Astrocyte of the cerebellum (primary cell): ENCODE measurements at regions not wholly inside any gene's neighbourhood (a gene's known extent, or its start where the extent isn't known, plus 50 kb on each side); places are given as distances from the start of the nearest gene placed in this dataset.
A peak's percentile ranks its signal among the peaks of the same experiment; 100 is the strongest.

Source experiments
- DNase-seq: peaks from one replicate; pipeline ENCODE4 v3.0.0-alpha.2; 2011; ENCODE audit warnings: low read depth
- H3K4me3 ChIP-seq: 2 replicates; pipeline ENCODE4 v1.5.1; 2011; ENCODE audit warnings: mild to moderate bottlenecking, low read depth, low read length, moderate library complexity
- in situ Hi-C: cut with HindIII; loops from 2 replicates; pipeline ENCODE4 v1.10.0; 2017; ENCODE audit warnings: low sequenced_read_pairs
- TF ChIP-seq, protein P1 (sequence below): IDR thresholded peaks from 2 replicates; pipeline ENCODE4 v1.5.1; 2012; ENCODE audit warnings: low read length, low read depth, moderate library complexity, mild to moderate bottlenecking; ENCODE audit errors: missing control alignments

GRCh38 chr5:10036136-10036815 lies 213.4 kb downstream of the ATPSCKMT start:
- TF ChIP-seq, protein P1, sequence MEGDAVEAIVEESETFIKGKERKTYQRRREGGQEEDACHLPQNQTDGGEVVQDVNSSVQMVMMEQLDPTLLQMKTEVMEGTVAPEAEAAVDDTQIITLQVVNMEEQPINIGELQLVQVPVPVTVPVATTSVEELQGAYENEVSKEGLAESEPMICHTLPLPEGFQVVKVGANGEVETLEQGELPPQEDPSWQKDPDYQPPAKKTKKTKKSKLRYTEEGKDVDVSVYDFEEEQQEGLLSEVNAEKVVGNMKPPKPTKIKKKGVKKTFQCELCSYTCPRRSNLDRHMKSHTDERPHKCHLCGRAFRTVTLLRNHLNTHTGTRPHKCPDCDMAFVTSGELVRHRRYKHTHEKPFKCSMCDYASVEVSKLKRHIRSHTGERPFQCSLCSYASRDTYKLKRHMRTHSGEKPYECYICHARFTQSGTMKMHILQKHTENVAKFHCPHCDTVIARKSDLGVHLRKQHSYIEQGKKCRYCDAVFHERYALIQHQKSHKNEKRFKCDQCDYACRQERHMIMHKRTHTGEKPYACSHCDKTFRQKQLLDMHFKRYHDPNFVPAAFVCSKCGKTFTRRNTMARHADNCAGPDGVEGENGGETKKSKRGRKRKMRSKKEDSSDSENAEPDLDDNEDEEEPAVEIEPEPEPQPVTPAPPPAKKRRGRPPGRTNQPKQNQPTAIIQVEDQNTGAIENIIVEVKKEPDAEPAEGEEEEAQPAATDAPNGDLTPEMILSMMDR, result no peak
- in situ Hi-C loops, result no loop called here
- peak; percentile 73 for DNase-seq
- no peak overlapping the region for H3K4me3 ChIP-seq

GRCh38 chr5:10034001-10034400 lies 215.7 kb downstream of the ATPSCKMT start:
- DNase-seq, result no peak
- H3K4me3 ChIP-seq, result no peak overlapping the region
- in situ Hi-C loops, result no loop called here
- TF ChIP-seq, protein P1, result no peak

GRCh38 chr5:10031817-10032216 lies 217.9 kb downstream of the ATPSCKMT start:
- TF ChIP-seq, protein P1, result no peak
- in situ Hi-C loops, result no loop called here
- H3K4me3 ChIP-seq, result no peak overlapping the region
- no peak for DNase-seq

DNA sequence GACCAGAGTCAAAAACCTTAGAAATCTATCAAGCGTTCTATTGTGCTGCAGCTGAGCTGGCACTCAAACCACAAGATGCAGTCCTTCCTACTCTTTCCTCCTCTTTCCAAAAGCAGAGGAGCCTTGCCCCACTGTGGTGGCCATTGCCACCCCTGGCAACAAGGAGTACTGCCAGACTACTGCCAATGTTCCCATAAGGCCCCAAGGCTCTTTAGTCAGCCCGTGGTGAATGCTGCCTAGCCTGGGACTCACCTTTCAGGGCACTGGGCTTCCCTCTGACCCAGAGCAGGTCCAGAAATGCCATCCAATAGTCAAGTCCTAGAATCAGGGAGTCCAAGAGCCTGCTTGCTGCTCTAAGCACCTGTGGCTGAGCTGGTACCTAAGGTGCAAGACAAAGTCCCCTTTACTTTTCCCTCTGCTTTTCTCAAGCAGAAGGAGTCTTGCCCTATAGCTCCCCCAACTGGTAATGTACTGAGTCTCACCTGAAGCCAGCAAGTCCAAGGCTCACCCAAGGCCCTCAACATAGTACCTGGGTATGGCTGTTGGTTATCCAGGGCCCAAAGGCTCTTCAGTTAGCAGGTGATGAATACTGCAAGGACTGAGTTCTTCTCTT lies 219.4 kb downstream of the ATPSCKMT start:
- H3K4me3 ChIP-seq, result no peak overlapping the region
- peak; percentile 2 for DNase-seq
- TF ChIP-seq, protein P1, result peak; percentile 26
- in situ Hi-C loops, result no loop called here

DNA sequence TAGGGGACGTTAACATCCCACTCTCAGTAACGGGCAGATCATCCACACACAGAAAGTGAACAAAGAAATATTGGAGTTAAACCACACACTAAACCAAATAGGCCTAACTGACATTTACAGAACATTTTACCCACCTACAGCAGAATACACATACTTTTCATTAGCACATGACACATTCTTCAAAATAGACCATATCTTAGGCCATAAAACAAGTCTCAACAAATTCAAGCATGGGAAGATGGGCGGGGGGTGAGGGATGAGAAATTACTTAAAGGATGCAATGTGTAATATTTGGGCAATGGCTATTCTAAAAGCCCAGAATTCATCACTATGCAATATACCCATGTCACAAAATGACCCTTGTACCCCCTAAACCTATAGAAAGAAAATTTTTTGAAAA lies 226.2 kb downstream of the ATPSCKMT start:
- in situ Hi-C loops, result no loop called here
- no peak for DNase-seq
- no peak overlapping the region for H3K4me3 ChIP-seq
- TF ChIP-seq, protein P1, result no peak

DNA sequence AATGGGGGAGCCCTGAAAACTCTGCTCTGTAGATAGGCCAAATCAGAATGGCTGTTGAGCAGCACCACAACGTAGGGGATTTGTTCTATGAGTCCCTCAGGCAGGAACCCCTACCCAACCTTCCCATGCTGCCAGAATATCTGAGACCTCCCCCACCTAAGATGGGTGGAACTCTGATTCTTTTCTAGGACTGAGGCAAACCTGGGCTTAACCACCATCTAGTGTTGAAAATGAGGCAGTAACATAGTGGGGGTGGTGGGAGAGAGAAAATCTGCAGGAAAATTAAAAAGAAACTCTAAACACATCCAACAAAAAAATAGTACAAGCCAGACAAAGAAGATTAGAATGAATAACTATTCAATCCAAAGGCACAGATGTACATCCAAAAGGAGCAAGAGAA lies 228.4 kb downstream of the ATPSCKMT start:
- in situ Hi-C loops, result no loop called here
- no peak for DNase-seq
- TF ChIP-seq, protein P1, result no peak
- H3K4me3 ChIP-seq, result no peak overlapping the region
